BE2C (cell line): ENCODE measurements at regions not wholly inside any gene's neighbourhood (a gene's known extent, or its start where the extent isn't known, plus 50 kb on each side); places are given as distances from the start of the nearest gene placed in this dataset.

Source experiments
- DNase-seq: peaks from one replicate; pipeline ENCODE4 v3.0.0-alpha.2; 2020
- H3K27me3 ChIP-seq: fragments of 250-450 bp; sonication (Bioruptor Pico); 2 replicates; pipeline ENCODE4 v1.5.1; 2020; ENCODE audit warnings: mild to moderate bottlenecking
- H3K36me3 ChIP-seq: fragments of 250-450 bp; sonication (Bioruptor Pico); 2 replicates; pipeline ENCODE4 v1.5.1; 2020; ENCODE audit warnings: mild to moderate bottlenecking
- H3K4me1 ChIP-seq: fragments of 250-450 bp; sonication (Bioruptor Pico); 2 replicates; pipeline ENCODE4 v1.5.1; 2020
- H3K4me3 ChIP-seq: 2 replicates; pipeline ENCODE4 v1.5.1; 2011; ENCODE audit warnings: low read depth, low read length
- H3K9me3 ChIP-seq: fragments of 250-450 bp; sonication (Bioruptor Pico); 2 replicates; pipeline ENCODE4 v1.5.1; 2020
- CTCF ChIP-seq: IDR thresholded peaks from 2 replicates; pipeline ENCODE4 v1.5.1; 2012; ENCODE audit warnings: mild to moderate bottlenecking, low read depth, low read length

GRCh38 chr1:198105185-198105584 is 51.6 kb upstream of the NEK7 start:
- H3K27me3 ChIP-seq: no peaks in the 10 kb centered on the region
- DNase-seq: no peak
- no peaks in the 10 kb centered on the region for H3K9me3 ChIP-seq
- no peak for TF ChIP-seq CTCF
- H3K4me3 ChIP-seq: no peak overlapping the region
- no peaks in the 10 kb centered on the region; the same call in 1 of the 2 replicates for H3K4me1 ChIP-seq
- H3K36me3 ChIP-seq: no peaks in the 10 kb centered on the region

- no peak for DNase-seq
- H3K4me1 ChIP-seq: no peaks in the 10 kb centered on the region; the same call in 1 of the 2 replicates
- TF ChIP-seq CTCF: no peak; the same call in 1 of the 2 replicates
Observed at GRCh38 chr1:198106011-198106410, 50.8 kb upstream of the NEK7 start.

More at GRCh38 chr1:198106011-198106410, 50.8 kb upstream of the NEK7 start:
- Histone ChIP-seq H3K27me3 (no peaks in the 10 kb centered on the region), H3K4me3 (no peak overlapping the region), H3K36me3 (no peaks in the 10 kb centered on the region), H3K9me3 (no peaks in the 10 kb centered on the region)
